NB4 (cell line): ENCODE measurements at regions not wholly inside any gene's neighbourhood (a gene's known extent, or its start where the extent isn't known, plus 50 kb on each side); places are given as distances from the start of the nearest gene placed in this dataset.
A peak's percentile ranks its signal among the peaks of the same experiment; 100 is the strongest.

Experiments
- DNase-seq: peaks from one replicate; pipeline ENCODE4 v3.0.0; 2010; ENCODE audit warnings: low read depth
- H3K4me3 ChIP-seq: one replicate; pipeline ENCODE4 v1.5.1; 2011; ENCODE audit warnings: mild to moderate bottlenecking, low read depth, low read length, moderate library complexity
- MAX ChIP-seq: IDR thresholded peaks from 2 replicates; pipeline ENCODE4 v1.6.1; 2011; ENCODE audit warnings: low read depth, low read length
- MYC ChIP-seq: IDR thresholded peaks from 2 replicates; pipeline ENCODE4 v1.6.1; 2011; ENCODE audit warnings: low read depth, low read length
- POLR2A ChIP-seq: IDR thresholded peaks from 2 replicates; pipeline ENCODE4 v1.6.1; 2011; ENCODE audit warnings: mild to moderate bottlenecking; ENCODE audit not compliant: insufficient read length; ENCODE audit errors: extremely low read depth
- TF ChIP-seq, protein P1 (sequence below): IDR thresholded peaks from one replicate; pipeline ENCODE4 v1.5.1; 2012; ENCODE audit warnings: low read depth, low read length

- TF ChIP-seq POLR2A, result no peak
- TF ChIP-seq MAX, result no peak
- no peak for DNase-seq
- H3K4me3 ChIP-seq, result no peak overlapping the region
Measured at GRCh38 chr1:87812871-87813577, 484.3 kb downstream of the LMO4 start.

- DNase-seq, result no peak
- no peak overlapping the region for H3K4me3 ChIP-seq
- TF ChIP-seq MYC (no peak), MAX (no peak), POLR2A (no peak)
- TF ChIP-seq, protein P1, sequence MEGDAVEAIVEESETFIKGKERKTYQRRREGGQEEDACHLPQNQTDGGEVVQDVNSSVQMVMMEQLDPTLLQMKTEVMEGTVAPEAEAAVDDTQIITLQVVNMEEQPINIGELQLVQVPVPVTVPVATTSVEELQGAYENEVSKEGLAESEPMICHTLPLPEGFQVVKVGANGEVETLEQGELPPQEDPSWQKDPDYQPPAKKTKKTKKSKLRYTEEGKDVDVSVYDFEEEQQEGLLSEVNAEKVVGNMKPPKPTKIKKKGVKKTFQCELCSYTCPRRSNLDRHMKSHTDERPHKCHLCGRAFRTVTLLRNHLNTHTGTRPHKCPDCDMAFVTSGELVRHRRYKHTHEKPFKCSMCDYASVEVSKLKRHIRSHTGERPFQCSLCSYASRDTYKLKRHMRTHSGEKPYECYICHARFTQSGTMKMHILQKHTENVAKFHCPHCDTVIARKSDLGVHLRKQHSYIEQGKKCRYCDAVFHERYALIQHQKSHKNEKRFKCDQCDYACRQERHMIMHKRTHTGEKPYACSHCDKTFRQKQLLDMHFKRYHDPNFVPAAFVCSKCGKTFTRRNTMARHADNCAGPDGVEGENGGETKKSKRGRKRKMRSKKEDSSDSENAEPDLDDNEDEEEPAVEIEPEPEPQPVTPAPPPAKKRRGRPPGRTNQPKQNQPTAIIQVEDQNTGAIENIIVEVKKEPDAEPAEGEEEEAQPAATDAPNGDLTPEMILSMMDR, result no peak
Measured at GRCh38 chr1:87814573-87814972, 485.9 kb downstream of the LMO4 start.

- no peak for TF ChIP-seq POLR2A
- TF ChIP-seq MAX, result no peak
- TF ChIP-seq MYC, result no peak
- TF ChIP-seq, protein P1, result no peak
- DNase-seq, result no peak
- no peak overlapping the region for H3K4me3 ChIP-seq
Measured at GRCh38 chr1:87816646-87817045, 488.0 kb downstream of the LMO4 start.

DNA sequence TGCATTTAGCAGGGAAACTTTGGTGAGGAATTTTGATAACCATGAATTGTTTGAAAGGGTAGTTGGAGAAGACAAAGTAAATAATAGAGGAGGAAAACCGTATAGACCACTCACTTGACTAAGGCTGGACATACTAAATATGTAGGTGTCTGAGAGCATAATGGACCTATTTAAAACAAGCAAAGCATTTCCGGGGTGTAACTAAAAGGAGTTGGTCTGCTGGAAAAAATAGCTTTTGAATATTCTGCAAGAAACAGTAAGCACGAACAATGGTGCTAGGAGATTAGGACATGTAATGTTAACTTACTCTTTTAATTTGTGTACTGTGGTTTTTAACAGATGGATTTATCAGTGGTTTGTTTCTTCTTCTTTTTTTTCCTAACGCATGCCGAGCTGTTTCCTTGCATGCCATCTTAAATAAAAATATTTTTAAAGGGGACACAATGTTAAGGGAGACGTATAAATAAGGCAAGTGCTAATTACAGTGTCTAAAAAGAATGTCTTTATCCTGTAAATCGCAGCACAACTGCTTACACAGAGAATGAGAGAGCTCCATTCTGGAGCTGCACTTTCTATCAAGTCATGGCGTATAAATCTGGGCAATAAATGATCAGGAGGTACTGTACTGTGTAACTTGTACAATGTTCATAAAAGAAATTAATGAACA is 492.1 kb downstream of the LMO4 start:
- TF ChIP-seq, protein P1, result no peak
- no peak for TF ChIP-seq MAX
- TF ChIP-seq MYC, result no peak
- TF ChIP-seq POLR2A, result no peak
- no peak for DNase-seq
- no peak overlapping the region for H3K4me3 ChIP-seq

GRCh38 chr1:87821335-87821697 is 492.6 kb downstream of the LMO4 start:
- no peak overlapping the region for H3K4me3 ChIP-seq
- DNase-seq, result no peak
- TF ChIP-seq POLR2A, result no peak
- no peak for TF ChIP-seq MYC
- TF ChIP-seq, protein P1, result no peak
- TF ChIP-seq MAX, result no peak

DNA sequence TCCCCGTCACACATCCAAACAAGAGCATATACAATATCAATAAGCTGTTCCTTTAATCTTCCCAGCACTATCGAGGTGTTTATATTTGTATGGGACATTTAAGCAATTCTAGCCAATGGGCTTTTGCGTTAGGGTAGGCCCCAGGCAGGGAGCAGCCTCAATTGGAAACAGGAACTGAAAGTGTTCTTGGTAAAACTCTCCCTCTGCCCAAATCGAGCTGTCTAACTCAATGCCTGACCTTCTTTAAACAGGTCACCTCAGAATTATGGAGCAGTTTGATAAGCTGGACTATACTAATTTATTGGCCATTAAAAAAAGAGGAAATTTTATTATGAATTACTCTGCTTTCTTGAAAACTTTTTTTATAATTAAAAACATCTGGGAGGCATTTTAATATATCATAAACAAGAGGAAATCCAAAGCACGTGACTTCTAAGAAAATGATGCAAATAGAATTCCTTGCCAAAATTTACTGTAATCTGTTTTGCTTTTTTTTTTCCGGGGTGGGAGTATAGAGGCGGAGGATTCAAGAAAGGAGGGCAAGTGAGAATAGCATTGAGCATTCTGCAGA is 498.1 kb downstream of the LMO4 start:
- peak; percentile 62 for DNase-seq
- no peak overlapping the region for H3K4me3 ChIP-seq
- TF ChIP-seq POLR2A (no peak), MYC (no peak), MAX (no peak)
- TF ChIP-seq, protein P1, result no peak
